ENCODE measurements at regions not wholly inside any gene's neighbourhood (a gene's known extent, or its start where the extent isn't known, plus 50 kb on each side); places are given as distances from the start of the nearest gene placed in this dataset.

DNA sequence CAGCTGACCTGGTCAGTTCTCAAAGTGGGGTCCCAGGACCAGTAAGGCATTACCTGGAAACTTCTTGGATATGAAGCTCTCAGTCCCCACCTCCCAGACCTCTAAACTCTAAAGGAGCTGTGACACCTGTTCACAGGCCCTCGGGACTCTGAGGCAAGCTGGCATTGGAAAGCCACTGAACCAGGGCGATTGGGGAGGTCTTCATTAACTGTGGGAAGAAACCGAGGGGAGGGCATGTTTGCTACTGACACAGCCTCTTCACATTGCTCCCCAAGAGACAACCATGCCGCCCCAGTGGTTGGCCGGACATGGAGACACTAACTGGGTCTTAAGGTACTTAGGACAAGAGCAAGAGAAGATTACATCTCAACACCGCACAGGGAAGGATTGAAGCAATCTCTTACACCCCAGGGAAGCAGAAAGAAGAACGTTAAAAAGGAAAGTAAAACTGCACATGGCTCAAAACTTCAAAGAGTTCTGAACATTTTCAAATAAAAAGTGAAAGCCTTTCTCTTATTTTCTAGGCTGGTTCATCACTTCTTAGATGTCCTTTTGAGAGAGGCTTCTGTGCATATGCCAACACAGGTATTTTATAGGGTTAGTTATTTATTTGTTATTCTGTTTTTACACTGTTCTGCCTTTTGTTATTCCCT, 210.0 kb upstream of the CST7 start:
- DNase-seq (ENCODE audit: low read depth), result no peak

DNA sequence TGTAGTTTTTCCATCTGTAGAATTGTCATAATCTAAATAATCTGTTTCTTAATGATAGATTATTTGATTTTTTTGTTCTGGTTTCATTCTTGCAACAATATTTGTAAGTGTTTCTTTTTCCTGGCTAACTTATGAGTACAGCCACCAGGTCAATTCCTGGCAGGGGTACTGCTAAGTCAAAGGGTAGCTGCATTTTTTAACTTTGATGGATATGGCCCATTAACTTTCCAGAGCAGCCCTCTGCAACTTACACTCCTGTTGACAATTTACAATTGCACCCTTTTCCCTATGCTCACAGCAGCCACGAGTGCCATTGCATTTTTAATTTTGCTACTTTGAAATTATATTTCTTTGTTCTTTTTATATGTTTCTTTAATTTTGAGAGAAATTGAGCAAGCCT, 209.3 kb upstream of the CST7 start:
- no peak for DNase-seq (ENCODE audit: low read depth)

DNA sequence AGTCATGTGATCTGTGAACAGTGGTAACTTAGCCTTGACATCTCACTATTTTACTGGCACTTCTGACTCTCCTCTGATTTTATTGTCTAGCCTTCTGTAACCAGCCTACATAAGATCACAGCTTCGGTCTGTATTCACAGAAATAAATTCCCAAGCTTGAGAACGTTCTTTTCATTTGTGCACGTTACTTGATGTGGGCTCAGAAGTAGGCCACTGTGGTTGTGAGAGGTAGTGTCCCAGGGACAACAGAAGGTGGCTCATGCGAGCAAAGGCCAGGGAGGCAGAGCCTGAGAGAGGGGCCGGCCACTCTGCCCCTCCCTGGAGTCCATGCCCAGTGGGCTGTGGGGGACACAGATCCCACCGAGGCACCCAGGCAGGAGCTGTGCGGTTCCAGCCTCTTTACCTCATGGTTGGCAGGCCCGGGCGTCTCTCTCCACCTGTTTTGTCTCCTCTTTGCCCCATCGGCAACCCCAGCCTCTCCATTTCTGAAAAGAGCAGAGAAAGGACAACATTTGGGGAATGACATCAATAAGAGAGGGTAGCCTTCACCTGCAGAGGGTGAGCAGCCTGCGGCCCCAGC, 207.5 kb upstream of the CST7 start:
- no peak for DNase-seq (ENCODE audit: low read depth)

DNA sequence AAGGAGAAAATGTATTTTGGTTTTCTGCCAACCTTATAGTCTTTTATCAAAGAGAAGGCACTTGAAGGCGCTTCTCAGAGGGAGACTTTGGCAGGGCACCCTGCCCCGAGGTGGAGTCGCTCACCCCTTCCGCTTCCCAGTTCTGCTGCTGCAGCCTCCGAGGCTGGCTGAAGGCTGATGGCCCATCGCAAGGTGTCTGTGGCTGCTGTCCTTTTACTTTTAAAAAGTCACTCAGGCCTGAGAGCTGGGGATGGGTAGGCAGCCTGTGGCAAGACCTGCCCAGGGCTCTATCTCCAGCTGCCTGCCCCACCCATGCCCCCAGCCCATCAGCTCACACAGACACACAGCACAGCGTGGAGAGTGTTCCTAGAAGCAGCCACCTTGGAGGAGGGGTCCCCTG, 206.6 kb upstream of the CST7 start:
- no peak for DNase-seq (ENCODE audit: low read depth)

DNA sequence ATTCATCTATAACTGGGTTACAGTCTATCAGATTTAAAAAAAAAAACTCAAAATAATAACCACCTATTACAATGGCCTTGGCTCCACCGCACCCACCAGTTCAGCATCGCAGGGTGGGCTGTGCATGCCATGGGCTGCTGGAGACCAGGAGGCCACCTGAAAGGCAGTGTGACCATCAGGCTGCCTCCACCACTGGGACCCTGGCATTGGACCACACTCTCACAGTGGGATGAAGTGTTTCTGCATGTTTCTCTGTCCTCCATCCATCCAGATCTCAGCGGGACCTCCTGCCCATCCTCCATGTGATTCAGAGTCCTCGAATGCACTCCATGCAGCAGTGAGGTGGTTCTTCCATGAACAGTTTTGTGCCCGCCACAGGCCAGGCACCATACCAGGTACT, 206.1 kb upstream of the CST7 start:
- DNase-seq (ENCODE audit: low read depth), result no peak

DNA sequence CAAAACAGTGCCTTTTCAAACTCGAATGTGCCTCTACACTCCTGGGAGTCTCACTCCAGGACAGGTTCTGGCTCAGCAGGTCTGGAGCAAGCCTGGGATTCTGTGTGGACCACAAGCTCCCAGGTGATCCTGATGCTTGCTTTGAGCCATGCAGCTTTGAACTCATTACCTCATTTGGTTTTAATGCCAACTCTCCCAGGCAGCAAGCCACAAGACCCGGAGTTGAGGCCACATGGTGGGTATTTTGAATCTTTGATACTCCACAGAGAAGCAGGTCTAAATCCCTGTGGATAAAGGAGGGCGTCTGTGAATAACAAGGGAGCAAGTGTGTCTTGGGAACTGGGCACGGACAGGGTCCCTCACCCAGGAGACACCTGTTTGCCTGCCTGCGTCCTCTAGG, 205.4 kb upstream of the CST7 start:
- no peak for DNase-seq (ENCODE audit: low read depth)

DNA sequence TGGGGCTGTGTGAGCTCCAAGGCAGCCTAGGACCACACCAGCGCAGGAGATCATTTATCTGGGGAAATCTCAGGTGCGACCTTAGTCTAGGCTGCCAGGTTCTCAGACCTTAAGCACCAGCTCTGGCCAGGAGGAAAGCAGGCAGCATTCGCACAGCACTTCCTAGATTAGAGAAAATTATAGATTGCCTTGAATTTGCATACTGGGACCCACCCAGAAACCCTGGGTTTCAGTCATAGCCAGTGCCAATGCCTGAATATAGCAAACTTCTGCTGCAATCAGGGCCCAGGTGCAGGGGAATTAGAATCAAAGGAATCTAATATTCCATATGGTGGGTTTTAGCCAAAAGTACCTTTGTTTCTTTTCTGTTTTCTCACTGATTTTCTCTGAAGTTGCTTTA, 204.3 kb upstream of the CST7 start:
- DNase-seq (ENCODE audit: low read depth), result no peak

DNA sequence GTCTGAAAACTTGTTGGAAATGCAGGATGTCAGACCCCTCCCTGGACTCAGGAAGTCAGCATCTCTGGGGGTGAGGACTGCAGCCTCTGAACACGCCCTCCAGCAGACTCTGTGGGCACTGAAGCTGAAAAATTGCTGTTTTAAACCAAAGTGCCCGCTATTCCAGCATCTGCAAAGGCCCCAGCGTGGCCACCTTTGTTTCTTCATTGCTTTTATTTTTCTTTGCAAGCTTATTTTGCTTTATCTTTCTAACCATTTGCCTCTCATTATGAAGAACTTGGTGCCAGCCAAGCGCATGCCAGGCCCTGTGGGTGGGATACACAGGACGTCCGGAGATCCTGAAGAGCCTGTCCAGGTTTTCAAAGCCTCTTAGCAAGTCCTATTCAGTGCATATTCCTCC, 203.9 kb upstream of the CST7 start:
- no peak for DNase-seq (ENCODE audit: low read depth)

DNA sequence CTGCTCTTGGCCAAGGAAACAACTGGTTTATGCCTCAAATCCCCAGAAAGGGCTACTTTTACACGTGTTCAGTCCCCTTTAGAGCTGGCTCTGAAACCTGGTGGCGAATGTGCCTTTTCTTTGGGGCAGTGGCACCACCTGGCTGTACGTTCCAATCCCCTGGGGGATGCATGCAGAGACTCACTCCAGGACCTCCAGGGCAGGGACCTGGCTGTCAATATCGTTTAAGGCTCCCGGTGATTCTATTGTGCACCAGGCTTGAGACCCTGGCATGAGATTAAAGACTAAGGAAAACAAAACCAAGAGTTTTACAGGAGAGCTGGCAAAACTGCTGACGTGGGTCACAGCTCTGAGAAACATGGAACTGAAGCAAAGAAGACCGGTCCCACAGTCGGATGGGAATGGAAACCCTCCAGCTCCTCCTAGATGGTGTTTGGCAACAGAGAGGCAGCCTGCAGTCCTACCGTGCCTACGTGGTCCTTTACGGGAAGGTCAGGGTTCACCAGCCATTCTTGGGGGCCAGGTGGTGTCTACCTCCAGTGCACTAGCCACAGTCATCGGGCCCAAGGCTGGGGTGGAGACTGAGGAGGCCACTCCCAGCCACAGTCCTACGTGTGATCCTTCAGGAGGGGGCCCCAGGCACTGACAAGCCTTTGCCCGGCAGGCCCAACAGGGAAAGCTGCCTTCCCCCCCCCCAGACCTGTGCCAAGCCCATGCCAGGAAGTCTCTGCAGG, 203.3 kb upstream of the CST7 start:
- no peak for DNase-seq (ENCODE audit: low read depth)

DNA sequence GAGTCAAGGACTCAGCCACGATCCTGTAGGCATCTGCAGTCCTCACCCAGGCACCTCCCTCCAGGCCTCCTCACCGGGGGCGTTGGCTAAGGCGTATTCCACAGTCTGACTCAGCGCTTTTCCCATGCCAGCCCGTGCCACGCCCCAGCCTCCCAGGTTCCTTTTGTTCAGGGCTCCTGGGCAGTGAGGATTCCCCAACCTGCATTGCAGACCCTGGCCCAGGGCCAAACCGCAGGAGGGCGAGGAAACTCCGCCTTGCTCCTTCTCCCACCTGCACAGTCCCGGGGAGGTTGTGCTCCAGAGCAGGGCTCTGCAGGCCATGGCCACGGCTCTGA, 202.8 kb upstream of the CST7 start:
- no peak for DNase-seq (ENCODE audit: low read depth)

DNA sequence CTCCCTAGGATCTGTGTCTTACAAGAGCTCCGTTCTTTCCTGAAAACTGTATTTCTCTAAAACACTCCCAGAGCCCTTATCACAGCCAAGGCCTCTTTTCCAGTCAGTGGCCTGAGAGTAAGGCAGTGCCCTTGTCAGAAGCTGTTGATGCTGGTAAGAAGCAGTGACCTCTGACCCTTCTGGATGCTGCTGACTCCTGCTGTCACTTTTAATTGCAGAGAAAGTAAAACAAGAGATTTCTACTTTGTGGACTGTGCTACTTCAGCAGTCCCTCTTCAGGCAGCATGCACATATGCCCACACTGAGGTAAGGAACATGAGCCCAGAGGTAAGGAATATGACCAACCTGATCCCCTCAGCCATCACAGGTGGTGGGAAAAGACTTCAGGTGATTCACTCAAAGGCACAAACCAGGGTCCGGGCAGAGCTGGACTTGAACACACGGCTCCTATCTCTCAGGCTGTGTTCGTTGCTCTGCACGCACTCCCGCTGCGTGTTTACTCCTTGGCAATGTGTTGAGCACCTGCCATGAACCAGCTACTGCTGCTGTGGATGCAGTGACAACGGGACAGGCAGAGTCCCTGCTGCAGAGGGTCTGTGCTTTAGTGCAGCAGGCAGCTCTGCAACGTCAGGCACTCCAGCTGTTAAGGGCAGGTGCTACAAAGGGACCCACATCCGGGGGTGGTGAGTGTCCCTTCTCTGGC, 201.9 kb upstream of the CST7 start:
- no peak for DNase-seq (ENCODE audit: low read depth)

DNA sequence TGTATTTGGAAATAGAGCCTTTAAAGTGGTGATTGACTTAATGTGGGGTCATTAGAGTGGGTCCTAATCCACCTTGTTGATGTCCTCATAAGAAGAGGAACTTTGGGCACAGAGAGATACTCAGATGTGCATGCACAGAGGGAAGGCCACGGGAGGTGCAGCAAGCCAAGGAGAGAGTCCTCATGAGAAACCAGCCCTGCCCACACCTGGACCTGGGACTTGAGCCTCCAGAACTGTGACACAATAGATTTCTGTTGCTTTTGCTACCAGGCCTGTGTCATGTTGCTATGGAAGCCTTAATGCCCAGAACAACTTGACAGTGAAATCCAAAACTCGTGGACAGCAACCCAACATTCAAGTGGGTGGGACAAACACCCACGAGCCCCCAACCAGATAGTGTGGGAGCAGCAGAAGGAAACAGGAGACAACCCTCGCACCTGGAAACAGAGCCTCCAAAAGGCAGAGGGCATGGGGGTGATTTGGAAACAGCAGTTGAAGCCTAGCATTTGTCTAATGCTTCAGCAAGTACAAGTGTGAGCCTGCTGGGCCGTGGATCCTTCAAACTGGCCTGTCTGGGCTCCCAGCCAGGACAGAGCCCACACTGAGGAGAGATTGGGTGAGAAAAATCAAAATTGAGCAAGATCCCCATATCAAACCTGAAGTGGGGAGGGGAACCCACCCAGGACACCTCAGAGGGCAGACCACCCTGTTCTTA, 201.0 kb upstream of the CST7 start:
- no peak for DNase-seq (ENCODE audit: low read depth)

DNA sequence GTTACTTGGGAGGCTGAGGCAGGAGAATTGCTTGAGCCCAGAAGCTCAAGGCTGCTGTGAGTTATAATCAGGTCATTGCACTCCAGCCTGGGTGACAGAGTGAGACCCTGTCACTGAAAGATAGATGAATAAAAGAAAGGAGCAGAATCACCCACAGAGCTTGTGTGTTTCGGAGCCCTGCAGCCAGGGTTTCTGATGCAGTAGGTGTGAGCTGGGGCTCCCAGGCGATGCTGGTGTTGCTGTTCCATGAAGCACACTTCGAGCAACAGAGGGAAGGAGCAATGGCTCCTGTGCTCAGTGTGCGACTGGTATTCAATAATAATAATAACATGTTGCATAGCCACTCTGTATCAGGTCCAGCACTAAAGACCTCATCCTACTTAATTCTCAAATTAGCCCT, 197.5 kb upstream of the CST7 start:
- no peak for DNase-seq (ENCODE audit: low read depth)

DNA sequence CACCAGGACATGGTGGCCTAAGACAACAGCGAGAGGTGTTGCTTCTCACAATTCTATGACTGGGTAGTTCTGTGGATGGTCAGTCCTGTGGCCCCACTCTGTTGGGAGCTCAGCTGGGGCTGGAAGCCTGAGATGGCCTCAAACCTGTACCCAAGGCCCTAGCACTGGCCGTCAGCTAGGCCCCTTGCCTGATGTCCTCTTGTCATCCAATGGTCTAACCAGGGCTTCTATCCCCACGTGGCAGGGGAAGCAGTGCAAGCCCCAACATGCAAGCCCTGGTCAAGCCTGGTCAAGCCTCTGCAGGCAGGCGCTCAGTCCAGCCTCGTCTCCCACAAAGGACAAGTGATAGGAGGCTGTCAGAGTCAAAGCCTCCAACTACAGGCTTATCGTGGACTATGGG, 196.5 kb upstream of the CST7 start:
- no peak for DNase-seq (ENCODE audit: low read depth)

DNA sequence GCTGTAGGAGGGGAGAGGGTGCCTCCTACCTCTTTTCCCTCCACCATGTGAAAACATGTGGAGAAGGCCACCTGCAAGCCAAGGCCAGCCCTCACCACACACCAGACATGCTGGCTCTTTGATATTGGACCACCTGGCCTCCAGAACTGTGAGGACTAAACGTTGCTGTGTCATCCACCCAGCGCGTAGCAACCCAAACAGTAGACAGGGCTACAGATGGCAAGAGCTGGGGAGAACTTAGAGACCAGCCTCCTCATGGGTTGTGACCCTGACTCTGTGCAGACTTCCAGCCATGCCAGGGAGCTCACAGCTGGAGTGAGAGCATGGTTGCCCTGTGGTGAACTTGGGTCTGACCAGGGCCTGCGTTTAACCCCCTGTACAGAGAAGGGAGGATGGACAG, 195.9 kb upstream of the CST7 start:
- DNase-seq (ENCODE audit: low read depth), result no peak

DNA sequence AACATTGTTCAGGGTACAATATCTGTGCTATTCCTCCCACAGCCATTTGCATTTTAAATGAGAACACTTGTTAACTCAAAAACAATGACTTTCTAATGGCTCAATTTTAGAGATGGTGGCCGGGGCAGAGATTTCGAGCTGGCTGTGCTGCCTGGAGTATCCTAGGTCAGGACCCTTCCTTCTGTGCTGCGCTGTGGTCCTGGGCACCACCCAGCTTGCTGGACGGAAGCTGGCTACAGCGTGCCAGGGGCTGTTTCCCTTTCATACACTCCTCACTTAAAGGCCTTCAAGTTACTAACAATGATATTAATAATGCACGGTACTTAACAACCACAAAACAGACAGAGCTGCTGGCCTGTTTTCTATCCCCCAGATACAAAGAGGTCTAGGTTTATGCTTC, 194.4 kb upstream of the CST7 start:
- no peak for DNase-seq (ENCODE audit: low read depth)

DNA sequence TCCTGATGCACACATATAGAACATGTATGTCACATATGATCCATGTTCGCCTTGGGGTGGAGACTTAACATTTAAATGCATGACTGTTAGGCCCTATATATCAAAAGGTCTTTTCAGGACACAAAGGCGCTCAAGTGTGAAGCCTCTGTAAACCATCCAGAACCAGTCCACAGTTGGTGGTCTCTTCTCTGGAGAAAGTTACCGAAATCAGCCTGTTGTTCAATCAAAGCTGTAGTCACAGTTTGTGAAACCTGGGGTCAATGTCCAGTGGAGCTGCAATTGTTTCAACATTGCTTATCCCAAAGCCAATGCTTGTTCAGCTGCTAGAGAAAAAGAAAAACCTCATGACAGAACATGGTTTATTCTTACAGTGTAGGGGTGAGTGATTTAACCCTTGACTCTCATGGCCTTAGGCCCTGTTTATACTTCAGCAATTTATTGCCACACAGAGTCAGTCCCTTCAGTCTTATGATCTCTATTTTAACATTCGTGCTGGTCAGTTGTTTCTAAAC, 193.6 kb upstream of the CST7 start:
- DNase-seq (ENCODE audit: low read depth), result peak; percentile 73

DNA sequence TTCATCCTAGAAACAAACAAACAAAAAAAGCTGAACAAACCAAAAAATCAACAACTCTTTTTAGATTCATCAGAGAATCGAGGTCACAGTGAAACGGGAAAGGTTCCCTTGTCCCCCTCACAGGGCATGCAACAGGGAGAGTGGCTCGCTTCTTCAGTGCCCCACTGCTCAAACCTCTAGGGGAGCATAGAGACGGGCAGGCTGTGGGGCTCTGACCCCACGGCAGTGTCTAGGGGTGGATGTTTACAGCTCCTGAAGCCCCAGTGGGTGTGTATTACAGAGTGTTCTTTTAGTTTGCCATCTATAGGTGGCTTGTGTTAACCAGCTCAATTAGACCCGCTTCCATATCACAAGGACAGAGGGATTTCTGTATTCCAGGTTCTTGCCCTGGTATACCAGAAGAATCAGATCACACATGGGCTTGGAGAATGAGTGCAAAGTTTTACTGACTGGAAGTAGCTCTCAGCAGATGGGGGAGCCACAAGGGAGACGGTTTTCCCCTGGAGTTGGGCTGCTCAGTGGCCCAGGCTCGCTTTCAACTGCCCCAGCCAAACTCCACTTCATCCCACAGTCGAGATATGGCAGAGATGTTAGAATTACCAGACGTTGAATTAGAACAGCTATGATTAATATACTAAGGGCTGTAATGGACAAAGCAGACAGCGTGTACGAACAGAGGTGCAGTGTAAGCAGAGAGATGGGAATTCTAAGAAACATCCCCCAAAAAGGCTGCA, 192.6 kb upstream of the CST7 start:
- no peak for DNase-seq (ENCODE audit: low read depth)

DNA sequence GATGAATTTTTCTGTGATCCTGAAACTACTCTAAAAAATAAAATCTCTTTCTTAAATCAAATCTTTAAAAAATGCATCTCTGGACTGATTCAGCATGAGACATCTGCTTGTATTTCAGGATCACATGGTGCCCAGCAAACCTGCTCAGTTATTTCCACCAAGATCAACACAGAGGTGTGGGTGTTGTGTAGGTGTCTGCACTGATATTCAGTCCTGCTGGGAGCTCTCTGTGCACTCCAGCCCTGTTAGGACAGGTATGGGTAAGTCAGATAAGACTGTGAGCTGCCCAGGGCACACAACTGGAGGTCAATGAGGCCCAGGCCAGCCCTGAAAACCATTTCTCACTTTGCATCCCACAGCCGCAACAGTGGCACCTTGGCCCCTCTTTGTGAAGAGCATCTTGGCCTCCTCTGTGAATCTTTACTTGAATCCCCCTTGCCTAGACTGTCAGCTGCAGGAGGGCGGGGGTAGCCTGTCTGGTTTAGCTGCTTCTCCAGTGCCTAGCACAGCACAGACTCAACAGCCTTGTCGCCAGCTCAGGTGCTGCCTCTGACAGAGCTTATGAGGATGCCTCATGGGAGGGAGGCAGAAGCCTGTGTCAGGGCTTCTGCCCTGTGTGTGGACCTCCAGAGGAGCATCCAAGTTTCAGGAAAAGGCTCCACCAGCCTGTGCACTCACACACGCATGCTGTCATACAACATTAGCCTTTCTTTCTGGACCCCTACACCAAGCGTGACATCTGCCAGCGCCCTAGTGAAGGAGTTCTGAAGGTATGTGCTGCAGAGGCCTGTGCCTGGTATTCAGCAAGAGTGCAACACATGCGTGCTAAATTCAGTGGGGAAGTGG, 187.6 kb upstream of the CST7 start:
- DNase-seq (ENCODE audit: low read depth), result no peak

DNA sequence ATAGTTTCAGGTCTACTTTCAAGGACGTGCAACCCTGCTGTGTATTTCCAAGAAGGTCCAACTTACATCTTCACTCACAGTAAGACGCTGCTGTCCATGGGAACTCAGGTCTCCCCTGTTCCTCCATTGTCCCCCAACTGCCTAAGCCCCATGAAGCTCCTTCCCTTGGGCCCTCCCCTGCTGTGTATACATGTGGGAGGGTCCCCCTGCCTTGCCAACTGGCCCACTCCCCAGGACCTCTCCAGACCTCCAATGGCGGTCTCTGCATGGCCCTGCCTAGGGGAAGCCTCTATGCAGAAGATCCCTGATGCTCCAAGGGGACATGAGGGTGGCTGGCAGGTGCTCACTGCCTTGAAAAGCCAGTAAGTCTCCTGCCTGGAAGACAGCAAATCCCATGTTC, 186.7 kb upstream of the CST7 start:
- DNase-seq (ENCODE audit: low read depth), result no peak

Data from LHCN-M2 (cell line).